Germinal center (tissue), 1 donor: ENCODE measurements at regions not wholly inside any gene's neighbourhood (a gene's known extent, or its start where the extent isn't known, plus 50 kb on each side); places are given as distances from the start of the nearest gene placed in this dataset.

Source experiments
- DNase-seq: peaks from one replicate; pipeline ENCODE4 v3.0.0; 2012; ENCODE audit warnings: mixed read lengths, low spot score

DNA sequence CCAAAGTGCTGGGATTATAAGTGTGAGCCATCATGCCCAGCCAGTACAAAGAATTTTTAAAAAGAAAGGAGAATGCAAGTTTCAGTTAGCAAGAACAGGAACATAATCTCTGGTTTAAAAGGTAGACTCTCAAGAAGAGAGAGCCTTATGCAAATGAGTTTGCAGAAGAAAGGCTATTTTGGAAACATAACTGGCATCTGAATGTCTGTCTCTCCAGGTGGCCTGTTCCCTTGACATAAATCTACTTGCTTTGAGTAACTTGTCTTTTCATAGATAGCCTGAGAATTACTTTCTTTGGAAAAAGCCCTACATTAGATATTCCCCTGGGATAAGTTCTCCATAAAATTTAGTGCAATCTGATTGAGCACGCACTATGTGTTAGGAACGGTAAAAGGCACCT is 109.6 kb downstream of the ICOS start:
- peak; percentile 73 for DNase-seq

DNA sequence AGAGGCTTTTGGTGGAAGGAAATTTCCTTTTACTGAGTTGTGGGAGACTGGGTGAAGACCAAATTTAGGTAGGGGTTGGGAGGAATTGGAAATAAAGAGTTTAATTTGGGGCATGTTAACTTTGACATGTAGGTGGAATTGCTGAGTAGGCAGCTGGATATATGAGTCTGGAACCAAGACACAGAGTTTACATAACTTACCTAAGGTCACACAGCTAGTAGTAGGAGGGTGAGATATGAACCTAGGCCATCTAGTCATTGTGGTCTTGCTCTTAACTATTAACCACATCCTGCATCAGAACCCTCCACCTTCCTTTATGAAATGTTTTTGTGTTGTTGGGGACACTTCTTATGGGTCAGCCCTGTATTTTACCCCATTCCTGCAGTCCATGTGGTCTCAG is 113.1 kb downstream of the ICOS start:
- DNase-seq = no peak

DNA sequence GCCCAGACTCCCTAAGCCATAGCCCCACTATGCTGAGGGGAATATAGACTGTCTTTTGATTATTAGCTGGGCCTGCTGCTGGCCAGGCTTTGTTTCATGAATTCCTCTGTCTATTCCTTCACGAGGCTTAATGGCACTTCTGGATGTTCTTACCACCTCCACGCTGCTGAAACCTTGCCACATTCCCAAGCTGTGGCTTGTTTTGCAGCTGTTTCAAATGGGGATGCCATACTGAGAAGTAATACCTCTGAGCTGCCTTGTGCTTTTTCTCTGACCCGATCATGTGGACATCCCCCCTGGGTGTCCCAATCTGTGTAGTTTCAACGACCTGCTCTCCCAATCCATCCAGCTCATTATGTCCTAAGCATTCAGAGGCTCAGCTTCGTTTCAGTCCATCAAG is 114.1 kb downstream of the ICOS start:
- no peak for DNase-seq

DNA sequence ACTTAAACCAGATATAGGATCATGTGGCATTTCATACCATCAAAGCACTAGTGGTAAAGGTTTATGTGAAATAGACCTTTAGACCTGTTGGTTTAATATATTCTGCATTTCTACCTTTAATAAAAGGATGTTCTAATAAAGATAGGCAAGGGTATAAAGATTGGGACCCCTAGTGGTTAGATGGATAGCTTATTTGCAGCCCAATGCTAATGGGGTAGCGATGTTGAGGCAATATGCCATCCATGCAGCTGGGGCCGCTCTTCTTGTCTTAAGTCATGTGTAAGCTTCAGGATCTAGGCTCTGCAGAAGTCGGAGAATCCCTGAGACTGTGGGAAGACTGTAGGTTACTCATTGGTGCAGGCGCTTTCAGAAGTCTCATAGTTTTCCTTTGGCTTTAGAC is 114.9 kb downstream of the ICOS start:
- DNase-seq = peak; percentile 37

DNA sequence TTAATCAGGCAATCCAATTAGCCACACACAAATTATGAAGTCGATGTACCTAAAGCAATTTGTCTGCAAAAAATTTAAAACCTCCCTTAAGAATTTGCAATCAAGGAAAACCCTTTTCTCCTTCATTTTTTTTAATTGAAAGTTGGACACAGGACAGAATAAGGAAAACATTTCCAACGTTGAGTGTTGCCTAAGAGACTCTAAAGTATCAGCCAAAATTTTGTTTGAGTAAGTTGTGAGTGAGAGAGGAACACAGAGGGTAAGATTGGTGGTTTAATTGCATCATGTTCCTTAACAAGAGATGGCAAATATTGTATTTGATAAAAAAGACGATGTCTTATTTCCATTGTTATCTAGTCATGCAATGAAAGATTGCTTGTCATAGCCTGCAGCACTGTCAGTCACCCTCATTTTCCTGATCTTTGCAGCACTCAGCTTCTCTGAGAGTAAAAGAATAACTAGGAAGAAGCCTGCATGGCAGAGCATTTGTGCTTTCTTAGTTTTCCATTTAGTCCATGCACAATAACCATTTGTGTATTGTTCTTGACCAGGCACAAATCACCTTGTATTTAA is 115.5 kb downstream of the ICOS start:
- no peak for DNase-seq

DNA sequence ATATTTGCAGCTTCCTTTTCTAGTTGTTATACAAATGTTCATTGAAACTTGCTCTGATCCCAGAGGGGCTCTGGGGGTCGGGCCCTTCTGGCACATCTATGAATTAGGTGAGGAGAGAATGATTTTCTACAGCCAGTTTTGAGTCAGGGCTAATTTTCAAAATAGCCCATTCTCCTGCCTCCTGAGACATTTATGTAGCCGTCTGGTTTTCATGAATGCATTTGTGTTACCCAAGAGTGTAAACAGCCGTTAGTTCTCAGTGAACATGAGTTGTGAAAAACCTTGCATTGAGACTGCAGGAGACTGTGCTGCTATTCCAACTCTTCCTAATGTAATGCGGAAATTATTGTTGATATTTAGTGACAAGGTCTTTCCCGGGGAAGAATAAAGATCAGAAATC is 122.5 kb downstream of the ICOS start:
- no peak for DNase-seq

DNA sequence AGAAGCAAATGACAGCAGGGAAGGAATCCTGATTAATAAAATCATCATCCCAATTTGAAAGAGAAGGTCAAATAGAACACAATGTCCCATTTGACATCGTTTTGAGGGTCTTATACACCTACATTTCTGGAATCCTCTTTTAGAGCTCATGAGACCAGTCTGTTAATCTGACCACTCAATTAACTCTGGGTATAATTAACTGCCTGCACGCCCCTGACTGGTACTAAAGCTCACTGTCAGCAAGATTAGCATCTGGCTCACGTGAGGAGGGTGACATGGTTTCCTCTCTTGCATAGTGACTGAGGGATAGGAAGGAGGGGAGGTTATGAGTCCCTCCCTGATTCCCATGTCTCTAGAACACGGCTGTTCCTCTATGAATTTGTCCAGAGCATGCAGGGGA is 124.3 kb downstream of the ICOS start:
- DNase-seq = no peak

DNA sequence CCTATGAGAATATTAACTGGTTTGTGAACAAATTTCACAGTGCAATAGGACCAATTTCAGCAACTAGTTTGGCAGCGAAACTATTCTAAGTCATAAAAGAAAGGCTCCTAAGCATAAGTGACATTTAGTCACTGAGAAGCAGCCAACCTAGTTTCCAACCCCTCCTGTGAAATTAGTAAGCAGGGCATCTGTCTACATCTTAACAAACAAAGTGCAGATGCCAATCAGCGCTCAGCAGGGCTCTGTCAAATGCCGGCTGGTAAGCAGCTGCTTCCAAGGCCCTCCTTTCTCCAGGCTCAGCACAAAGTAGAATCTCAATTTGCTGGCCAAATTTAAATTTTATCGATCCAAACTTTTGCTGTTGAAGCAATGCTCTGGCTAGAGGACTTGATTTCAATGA is 124.7 kb downstream of the ICOS start:
- no peak for DNase-seq

DNA sequence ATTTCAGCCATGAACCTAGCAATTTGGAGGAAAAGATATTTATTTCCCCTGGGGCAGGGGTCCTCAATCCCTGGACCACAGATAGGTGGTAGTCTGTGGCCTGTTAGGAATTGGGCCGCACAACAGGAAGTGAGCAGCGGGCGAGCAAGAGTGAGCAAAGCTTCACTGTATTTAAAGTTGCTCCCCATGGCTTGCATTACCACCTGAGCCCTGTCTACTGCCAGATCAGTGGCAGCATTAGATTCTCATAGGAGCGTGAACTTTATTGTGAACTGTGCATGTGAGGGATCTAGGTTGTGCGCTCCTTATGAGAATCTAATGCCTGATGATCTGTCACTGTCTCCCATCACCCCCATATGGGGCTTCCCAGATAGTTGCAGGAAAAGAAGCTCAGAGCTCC is 127.6 kb downstream of the ICOS start:
- no peak for DNase-seq

DNA sequence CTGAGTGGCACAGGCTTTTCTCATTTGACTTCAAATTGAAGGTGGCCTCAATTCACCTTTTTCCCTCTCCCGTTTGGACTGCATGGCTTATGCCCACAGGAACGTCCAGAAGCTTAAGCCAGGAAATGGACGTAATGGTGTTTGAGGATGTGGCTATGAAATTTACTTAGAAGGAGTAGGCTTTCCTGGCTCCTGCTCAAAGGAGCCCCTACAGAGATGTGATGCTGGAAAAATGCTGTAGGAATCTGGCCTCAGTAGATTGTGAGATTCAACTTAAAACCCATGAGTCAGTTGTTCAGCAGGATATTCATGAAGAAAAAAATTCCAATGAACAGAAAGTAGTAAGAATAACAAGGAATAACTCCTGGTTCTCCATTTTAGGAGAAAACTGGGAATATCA is 129.0 kb downstream of the ICOS start:
- no peak for DNase-seq

DNA sequence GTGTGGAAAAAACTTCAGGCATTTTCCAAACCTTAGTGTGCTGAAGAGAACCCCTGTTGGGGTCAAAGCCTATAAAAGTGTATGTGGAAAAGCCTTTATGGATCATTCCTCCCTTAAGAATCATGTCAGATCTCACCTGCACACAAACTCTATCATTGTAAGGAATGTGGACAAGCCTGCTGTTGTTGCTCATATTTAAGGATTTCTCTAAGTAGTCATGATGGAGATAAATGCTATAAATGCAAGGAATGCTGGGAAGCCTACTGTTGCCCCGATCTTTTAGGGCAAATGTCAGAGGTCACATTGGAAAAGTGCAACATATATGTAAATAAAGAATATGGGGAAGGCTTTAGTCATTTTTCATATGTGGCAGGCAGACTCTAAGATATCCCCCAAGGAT is 129.5 kb downstream of the ICOS start:
- DNase-seq = no peak

DNA sequence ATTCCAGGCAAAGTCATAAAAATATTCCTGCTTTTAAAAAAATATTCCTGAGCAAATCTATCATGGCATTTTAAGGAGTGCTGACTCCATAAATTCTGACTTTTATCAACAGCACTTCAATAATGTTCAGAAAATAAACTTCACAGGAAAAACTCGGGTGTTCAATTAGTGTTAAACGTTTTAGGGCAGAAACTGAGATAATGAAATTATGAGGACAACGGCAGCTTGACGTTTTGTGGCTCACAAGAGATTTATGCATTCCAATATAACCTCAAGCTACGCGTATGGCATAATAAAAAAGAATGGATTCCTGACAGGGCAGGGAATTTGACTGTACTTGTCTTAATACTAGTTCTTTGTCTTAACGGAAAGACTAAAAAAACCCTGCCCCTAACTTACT is 133.2 kb downstream of the ICOS start:
- no peak for DNase-seq

DNA sequence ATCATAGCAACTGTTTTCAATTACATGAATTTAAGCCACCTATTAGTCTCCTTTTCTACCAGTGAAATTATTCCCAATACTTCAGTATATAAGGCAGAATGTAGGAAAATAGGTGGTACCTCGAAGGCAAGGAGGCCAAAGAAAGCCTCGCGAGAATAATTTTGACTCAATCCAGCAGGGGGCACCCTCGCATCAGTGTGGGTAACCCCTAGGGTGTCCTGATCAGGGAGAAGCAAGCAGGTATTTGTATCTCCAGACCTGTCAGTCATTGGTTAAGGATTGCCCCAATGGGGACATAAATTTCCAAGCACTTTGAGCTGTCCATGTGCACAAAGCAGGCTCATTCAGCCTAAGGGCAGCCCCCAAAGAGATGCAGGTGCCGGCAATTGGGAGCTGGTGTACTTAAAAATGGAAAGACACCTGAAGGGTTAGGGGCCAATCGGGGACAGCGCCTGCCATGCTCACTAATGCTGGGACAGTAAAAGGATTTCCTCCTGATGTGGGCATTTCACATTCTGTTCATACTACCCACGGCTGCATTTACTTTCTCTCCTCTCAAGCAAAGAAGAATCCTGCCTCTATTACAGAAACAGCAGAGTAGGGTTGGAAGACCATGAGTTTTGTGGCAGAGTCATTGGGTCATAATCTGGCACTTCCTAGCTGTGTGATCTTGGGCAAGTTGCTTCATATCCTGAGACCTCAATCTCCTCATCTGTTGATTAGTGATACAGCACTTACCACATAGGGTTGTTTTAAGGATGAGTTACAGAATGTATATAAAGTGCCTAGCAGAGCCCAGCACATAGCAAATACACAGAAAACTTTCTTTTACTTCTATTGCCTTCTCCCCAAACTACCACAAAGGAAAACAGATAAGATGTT is 136.1 kb downstream of the ICOS start:
- DNase-seq = peak; percentile 42

DNA sequence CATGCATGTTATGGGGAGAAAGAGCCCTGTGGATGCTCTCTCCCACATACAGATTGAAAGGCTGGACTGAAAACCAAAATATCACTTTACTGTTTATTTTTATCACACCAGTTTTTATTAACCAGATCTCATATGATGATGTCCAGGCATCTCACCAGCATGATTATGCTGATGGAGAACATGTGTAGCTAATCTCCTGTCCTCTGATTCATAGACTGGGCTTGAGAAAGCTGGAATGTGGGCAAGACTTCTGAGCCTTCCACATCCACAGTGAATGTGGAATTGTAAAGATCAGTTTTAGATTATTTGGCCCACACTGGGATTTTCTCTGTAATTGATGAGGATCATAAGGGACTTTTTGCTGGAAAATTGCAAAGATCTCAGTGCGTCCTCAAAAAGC is 137.9 kb downstream of the ICOS start:
- no peak for DNase-seq

DNA sequence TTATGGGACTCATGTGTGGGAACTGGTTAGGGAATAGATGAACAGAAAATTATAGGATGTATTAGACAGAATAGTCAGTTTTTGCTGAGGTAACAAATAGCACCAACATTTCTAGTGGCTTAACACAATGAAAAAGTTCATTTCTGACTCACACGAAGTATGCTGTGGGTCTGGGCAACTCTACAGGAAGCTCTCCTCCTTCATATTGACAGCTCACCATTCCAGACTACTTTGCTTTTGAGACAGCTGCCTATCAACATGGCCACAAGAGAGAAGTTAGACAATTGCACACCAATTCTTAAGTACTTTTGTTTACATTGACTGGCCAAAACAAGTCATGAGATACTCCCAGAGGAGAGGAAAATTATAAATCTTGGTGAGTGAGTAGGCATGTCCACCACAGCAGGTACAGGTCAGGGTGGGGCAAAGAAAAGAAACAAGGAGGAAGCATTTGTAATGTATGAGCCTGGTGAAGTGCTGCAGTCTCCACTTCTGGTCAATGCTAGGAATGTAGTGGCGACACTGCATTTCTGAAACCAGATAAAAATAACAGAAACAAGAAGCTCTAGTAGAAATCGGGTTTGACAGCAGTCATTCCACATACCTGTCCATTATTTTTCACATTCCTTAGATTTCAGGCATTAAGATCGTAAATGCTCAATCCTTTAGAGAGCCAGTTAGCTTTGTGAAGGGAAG is 141.6 kb downstream of the ICOS start:
- no peak for DNase-seq

DNA sequence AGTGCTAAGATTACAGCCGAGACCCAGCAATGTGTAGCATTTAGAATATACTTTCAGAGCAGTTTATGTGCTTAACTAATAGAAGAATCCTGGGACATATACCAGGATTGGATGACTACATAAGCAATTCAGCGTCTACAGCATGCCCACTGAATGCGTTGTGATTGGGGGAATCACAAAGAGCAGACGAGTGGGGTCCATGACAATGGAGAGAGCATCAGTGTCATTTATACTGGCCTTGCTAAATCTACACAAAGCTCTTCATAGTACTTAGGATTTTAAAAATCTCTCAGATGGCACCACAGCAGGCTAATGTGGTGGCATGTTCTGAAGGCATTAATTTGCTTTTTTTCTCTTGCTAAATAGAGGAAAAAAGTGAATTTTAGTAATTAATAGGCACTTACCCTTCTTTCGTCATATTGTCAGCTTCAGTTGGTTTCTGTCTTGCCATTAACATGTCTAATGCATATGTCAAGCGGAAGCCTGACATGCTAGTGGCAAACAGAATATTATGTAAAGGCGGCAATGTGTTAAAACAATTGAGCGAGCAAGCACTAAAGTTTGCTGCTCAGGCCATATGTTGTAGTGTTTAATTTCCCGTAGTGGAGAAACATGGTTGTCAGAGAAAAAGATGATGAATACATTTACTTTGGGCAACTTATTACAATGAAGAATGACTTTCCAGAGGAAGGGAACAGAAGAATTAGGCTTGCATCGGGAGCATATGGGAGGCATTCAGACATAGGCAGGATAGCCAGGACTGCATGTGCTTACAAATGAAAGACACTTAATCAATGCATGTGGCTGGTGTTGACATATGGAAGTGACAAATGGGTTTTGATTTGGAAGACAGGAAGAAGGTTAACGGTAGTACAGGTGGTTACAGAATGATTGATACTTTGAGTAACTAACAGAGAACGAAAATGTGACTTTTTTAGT is 145.2 kb downstream of the ICOS start:
- DNase-seq = no peak

DNA sequence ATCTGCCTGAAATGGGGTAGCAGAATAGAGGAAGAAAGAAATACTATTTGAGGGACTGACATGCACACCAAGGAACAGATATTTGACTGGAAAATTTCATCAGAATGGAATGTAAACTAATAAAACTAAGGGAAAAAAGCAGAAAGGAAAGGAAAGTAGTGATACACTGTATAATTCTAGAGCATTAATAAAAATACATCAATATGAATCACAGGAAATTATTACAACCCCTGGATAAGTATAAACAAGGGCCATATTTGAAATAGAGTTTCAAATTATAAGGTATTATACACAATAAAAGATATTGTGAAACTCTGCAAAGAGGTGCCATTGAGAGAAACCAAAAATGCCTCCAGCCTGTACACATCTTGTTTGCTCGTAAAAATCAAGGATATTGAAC is 149.6 kb downstream of the ICOS start:
- DNase-seq = no peak

DNA sequence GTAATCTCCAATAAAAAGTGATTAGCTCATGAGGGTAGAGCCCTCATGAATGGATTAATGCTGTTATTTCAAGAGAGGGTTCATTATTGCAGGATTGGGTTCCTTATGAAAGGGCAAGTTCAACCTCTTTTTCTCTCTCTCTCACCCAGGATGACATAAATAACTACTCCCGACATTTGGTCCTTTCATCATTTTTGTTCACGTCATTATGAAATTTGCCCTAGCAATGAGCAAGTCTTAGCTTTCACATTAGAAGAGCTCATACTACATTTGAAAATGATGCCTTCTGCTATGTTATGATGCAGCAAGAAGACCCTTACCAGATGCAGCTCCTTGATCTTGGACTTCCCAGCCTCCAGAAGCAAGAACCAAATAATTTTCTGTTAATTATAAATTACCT is 152.5 kb downstream of the ICOS start:
- DNase-seq = no peak

DNA sequence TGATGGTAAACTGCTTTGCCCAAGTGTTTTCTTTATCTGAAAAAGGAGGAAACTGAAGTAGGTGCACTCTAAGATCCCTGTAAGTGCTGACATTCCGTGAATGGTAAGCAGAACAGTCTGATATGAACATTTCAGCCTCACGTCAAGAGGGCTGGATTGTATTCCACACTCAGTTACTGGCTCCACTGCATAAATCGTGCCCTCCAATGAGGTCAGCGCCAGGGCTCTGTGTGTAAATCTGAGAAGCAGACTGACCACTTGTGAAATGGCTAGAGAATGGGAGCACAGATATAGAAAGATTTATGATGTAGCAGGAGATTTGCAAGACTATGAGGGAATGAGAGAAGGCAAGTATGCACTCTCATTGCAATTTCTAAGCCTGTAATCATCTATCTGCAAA is 153.0 kb downstream of the ICOS start:
- no peak for DNase-seq

DNA sequence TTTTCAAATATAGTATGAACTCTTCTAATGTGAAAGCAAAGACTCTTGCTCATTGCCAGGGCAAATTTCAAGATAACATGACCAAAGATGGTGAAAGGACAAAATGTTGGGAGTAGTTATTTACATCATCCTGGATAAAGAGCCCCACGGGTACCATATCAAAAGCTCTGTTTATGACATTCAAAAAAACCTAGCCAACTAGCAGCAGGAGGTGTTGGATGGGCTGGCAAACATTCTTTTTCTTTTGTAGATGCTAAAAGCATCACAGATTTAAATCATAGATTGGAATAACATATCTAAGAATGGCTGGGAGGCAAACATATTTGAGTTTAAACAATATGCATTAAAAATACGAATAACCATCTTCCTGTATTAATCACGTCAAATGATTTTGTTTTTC is 153.5 kb downstream of the ICOS start:
- DNase-seq = no peak

DNA sequence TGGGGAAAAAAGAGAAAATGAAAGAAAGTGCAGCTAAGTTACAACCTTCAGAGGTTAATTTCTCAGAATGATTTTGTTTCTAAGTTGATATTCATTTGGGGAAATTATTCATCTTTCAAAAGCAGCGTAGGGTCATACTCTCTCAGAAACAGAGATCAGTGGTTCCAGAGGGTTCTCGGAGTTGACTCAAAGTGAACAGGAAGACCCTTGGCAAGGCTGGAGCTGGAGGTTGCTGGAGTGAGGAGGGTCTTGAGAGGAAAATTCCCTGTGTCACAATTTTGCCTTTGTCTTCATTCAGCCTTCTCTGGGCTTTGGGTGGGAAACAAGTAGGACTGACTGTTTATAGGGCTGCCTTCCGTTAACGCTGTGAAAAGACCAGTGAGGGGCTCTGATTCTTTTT is 168.2 kb downstream of the ICOS start:
- no peak for DNase-seq

DNA sequence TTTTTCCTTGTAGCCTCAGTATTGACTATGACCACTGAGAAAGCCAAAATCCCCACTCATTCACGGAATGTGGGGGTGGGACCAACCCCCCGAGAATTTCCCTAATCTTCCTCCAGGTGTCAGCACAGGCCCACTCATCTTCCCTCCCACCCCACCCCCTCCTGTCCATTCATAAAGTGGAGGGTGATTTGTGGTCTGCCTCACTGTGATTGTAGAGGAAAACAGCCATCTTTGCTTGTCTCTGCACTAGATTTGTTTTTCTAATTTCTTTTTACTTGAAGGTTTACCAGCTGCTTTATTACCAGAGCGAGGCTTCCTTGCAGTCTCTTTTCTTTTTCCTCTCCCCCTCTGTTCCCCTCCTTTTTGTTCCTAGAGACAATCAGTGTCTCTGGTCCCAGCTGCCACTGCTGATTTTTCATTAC is 171.8 kb downstream of the ICOS start:
- DNase-seq = peak; percentile 9
